CD4-positive, CD25-positive, alpha-beta regulatory T cell (primary cell): ENCODE measurements at regions not wholly inside any gene's neighbourhood (a gene's known extent, or its start where the extent isn't known, plus 50 kb on each side); places are given as distances from the start of the nearest gene placed in this dataset.

Source experiments
- ATAC-seq, 2 donors: fragments of 150-1000 bp; cut with Tn5 transposase; one replicate each; pipeline ENCODE4 v1.10.0; 2021; ENCODE audit warnings: low read depth in 2 of 2, moderate number of reproducible peaks in 2 of 2, moderate library complexity in 1 of 2
- DNase-seq, 3 donors: peaks; one replicate each; pipeline versions ENCODE4 v3.0.0 to v3.0.0-alpha.2; 2012 to 2022; ENCODE audit warnings: mixed read lengths in 1 of 3
- H3K27ac ChIP-seq: one replicate; pipeline ENCODE4 v1.7.0; 2013; ENCODE audit warnings: mild to moderate bottlenecking, low read length; ENCODE audit not compliant: insufficient read depth, poor library complexity, severe bottlenecking
- H3K27me3 ChIP-seq: one replicate; pipeline ENCODE4 v1.7.0; 2013; ENCODE audit warnings: low read length; ENCODE audit not compliant: control insufficient read depth, insufficient read depth
- H3K36me3 ChIP-seq: one replicate; pipeline ENCODE4 v1.7.0; 2013; ENCODE audit warnings: mild to moderate bottlenecking, low read length, moderate library complexity; ENCODE audit not compliant: control insufficient read depth, insufficient read depth
- H3K4me1 ChIP-seq: 2 replicates; pipeline ENCODE4 v1.7.0; 2013; ENCODE audit warnings: mild to moderate bottlenecking, low read length; ENCODE audit not compliant: insufficient read depth, control insufficient read depth, poor library complexity, severe bottlenecking
- H3K4me3 ChIP-seq: one replicate; pipeline ENCODE4 v1.7.0; 2013; ENCODE audit warnings: low read depth, mild to moderate bottlenecking, low read length, moderate library complexity
- H3K9me3 ChIP-seq, 2 experiments: 1 replicate in 1 of 2; 2 replicates in 1 of 2; pipeline ENCODE4 v1.7.0; 2013; ENCODE audit warnings: low read length in 2 of 2, mild to moderate bottlenecking in 1 of 2, moderate library complexity in 1 of 2; ENCODE audit not compliant: control insufficient read depth in 2 of 2
- H3K27ac Mint-ChIP-seq, 3 donors: one replicate each; pipeline ENCODE4 v1.8.0; 2020 to 2022; ENCODE audit warnings: mild to moderate bottlenecking in 3 of 3, mixed read lengths in 3 of 3, moderate library complexity in 2 of 3
- H3K27me3 Mint-ChIP-seq: one replicate; pipeline ENCODE4 v1.8.0; 2022; ENCODE audit warnings: mild to moderate bottlenecking, mixed read lengths
- H3K36me3 Mint-ChIP-seq: one replicate; pipeline ENCODE4 v1.8.0; 2020; ENCODE audit warnings: mixed read lengths
- H3K4me1 Mint-ChIP-seq, 4 donors: one replicate each; pipeline ENCODE4 v1.8.0; 2020 to 2022; ENCODE audit warnings: mixed read lengths in 4 of 4, mild to moderate bottlenecking in 1 of 4
- H3K4me3 Mint-ChIP-seq, 4 donors: one replicate each; pipeline ENCODE4 v1.8.0; 2020 to 2022; ENCODE audit warnings: mild to moderate bottlenecking in 4 of 4, mixed read lengths in 4 of 4, moderate library complexity in 3 of 4
- H3K9me3 Mint-ChIP-seq, 7 donors: one replicate each; pipeline ENCODE4 v1.8.0; 2020 to 2022; ENCODE audit warnings: mixed read lengths in 7 of 7, mild to moderate bottlenecking in 3 of 7, moderate library complexity in 2 of 7

DNA sequence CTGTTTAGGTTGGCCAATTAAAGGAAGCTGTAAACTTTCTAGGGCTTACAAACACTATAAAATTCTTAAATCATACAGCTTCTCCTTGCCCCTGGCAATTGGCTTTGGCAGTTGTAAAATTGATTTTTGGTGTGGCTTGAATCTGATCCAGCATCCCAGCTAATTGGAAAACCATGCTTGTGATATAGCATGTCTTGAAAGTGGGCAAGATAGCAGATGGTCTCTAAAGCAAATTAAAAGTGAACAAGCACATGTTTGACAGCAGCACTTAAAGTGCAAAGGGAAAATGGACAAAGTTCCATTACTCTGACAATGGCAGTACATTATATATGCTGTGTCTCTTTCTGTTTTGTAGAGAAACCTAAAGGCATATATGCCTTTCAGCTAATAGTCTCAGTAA is 302.9 kb upstream of the NXPH2 start:
- Mint-ChIP-seq H3K27ac (no peak overlapping the region), H3K36me3 (no peaks in the 10 kb centered on the region), H3K9me3 (peaks cover 3 to 9% (median 8%) of the 10 kb centered on the region in 7 donors), H3K4me1 (no peaks in the 10 kb centered on the region), H3K27me3 (no peaks in the 10 kb centered on the region), H3K4me3 (no peak overlapping the region)
- H3K27ac ChIP-seq: no peak overlapping the region
- H3K9me3 ChIP-seq: peaks cover 0 to 7% of the 10 kb centered on the region in 2 experiments
- no peaks in the 10 kb centered on the region for H3K36me3 ChIP-seq
- ATAC-seq (no peak), DNase-seq (no peak)
- no peaks in the 10 kb centered on the region for H3K4me1 ChIP-seq
- no peaks in the 10 kb centered on the region for H3K27me3 ChIP-seq
- no peak overlapping the region for H3K4me3 ChIP-seq

GRCh38 chr2:139080244-139080643 is 300.1 kb upstream of the NXPH2 start:
- peaks cover 0 to 4% (median 2%) of the 10 kb centered on the region in 7 donors for H3K9me3 Mint-ChIP-seq
- H3K4me3 Mint-ChIP-seq: no peak overlapping the region
- no peak overlapping the region for H3K27ac Mint-ChIP-seq
- no peaks in the 10 kb centered on the region for H3K36me3 ChIP-seq
- H3K4me3 ChIP-seq: no peak overlapping the region
- no peak for DNase-seq
- no peaks in the 10 kb centered on the region for H3K4me1 ChIP-seq
- ATAC-seq: no peak
- no peaks in the 10 kb centered on the region for H3K4me1 Mint-ChIP-seq
- no peak overlapping the region for H3K27ac ChIP-seq
- H3K27me3 ChIP-seq: no peaks in the 10 kb centered on the region
- peaks cover 0 to 7% of the 10 kb centered on the region in 2 experiments for H3K9me3 ChIP-seq
- no peaks in the 10 kb centered on the region for H3K36me3 Mint-ChIP-seq
- H3K27me3 Mint-ChIP-seq: no peaks in the 10 kb centered on the region

DNA sequence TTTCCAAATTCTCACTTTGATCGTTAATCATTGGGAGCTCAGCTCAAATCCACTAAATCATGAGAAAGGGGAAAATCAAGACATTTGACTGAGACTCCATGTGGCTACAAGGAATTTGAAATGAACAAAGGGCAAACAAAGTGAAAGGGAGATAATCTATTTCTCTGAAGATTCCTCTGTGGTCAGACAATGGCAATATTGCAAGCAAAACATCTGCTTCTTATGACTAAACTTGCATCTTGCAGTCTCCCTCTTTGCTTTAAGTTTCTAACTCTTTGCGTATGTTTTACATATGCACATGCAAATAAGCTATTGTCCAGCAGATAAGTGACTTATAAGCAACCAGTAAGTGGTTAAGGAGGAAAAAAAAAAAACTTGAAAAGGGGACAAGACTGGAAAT is 299.1 kb upstream of the NXPH2 start:
- no peaks in the 10 kb centered on the region for H3K36me3 Mint-ChIP-seq
- no peak for ATAC-seq
- no peaks in the 10 kb centered on the region for H3K4me1 Mint-ChIP-seq
- H3K4me3 Mint-ChIP-seq: no peak overlapping the region
- Histone ChIP-seq H3K36me3 (no peaks in the 10 kb centered on the region), H3K27ac (no peak overlapping the region), H3K9me3 (peaks cover 0 to 7% of the 10 kb centered on the region in 2 experiments), H3K4me1 (no peaks in the 10 kb centered on the region), H3K27me3 (no peaks in the 10 kb centered on the region), H3K4me3 (no peak overlapping the region)
- peaks cover 0 to 3% (median 2%) of the 10 kb centered on the region in 7 donors for H3K9me3 Mint-ChIP-seq
- no peak for DNase-seq
- no peaks in the 10 kb centered on the region for H3K27me3 Mint-ChIP-seq
- H3K27ac Mint-ChIP-seq: no peak overlapping the region

DNA sequence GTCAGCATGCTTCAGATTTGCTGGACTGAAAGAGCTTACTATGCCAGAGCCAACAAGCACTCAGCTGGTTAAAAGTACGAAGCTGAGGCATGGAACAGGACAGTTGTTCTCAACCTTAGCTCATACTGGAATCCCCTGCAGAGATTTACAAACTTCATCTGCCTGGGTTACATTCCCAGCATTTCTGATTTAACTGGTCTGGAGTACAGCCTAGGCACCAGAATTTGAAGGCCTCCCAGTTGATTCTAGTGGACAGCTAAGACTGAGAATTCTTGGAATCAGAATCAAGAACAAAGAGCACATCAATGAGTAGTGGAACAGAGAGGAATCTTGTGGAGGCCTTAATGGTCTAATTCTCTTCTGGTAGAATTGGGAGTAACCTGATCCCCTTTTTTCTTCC is 298.2 kb upstream of the NXPH2 start:
- no peaks in the 10 kb centered on the region for H3K36me3 ChIP-seq
- DNase-seq (no peak), ATAC-seq (no peak)
- Mint-ChIP-seq H3K9me3 (peaks cover 0 to 4% (median 2%) of the 10 kb centered on the region in 7 donors), H3K27ac (no peak overlapping the region), H3K4me3 (no peak overlapping the region), H3K27me3 (no peaks in the 10 kb centered on the region), H3K4me1 (no peaks in the 10 kb centered on the region), H3K36me3 (no peaks in the 10 kb centered on the region)
- peaks cover 0 to 7% of the 10 kb centered on the region in 2 experiments for H3K9me3 ChIP-seq
- H3K27ac ChIP-seq: no peak overlapping the region
- no peaks in the 10 kb centered on the region for H3K4me1 ChIP-seq
- no peak overlapping the region for H3K4me3 ChIP-seq
- no peaks in the 10 kb centered on the region for H3K27me3 ChIP-seq

DNA sequence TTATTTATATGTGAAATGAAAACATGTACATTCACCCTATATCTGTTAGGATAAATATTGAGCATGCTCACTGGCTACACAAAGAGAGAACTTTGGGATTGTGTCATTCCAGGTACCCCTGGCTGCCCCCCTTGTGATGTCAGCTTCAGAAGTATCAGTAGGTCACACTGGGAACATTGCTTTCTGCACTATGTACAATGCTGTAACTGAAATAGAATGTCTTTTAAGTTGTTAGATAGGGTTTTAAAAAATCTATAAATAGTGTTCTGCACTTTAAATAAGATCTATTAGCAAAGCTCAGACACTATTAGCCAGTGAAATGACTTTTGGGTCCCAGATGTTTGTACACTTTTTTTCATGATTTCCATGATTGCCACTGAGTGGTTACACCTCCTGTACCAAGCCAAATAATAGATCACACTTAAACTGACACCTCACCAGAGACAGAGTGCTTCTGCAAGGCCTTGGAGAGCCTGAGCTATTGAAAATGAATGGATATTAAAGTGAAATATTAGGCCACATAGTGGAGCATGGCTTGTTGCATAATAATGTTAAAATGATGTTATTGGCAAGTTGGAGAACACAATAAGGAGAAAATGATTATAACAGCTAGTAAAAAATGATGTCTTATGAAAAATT is 297.0 kb upstream of the NXPH2 start:
- no peaks in the 10 kb centered on the region for H3K27me3 ChIP-seq
- H3K4me3 ChIP-seq: no peak overlapping the region
- no peaks in the 10 kb centered on the region for H3K36me3 ChIP-seq
- H3K9me3 ChIP-seq: peaks cover 0 to 7% of the 10 kb centered on the region in 2 experiments
- H3K27ac Mint-ChIP-seq: no peak overlapping the region
- H3K27me3 Mint-ChIP-seq: no peaks in the 10 kb centered on the region
- H3K27ac ChIP-seq: no peak overlapping the region
- no peaks in the 10 kb centered on the region for H3K36me3 Mint-ChIP-seq
- no peaks in the 10 kb centered on the region for H3K4me1 ChIP-seq
- H3K4me1 Mint-ChIP-seq: no peaks in the 10 kb centered on the region
- peaks cover 0 to 4% (median 2%) of the 10 kb centered on the region in 7 donors for H3K9me3 Mint-ChIP-seq
- no peak overlapping the region for H3K4me3 Mint-ChIP-seq
- ATAC-seq (no peak), DNase-seq (no peak)

DNA sequence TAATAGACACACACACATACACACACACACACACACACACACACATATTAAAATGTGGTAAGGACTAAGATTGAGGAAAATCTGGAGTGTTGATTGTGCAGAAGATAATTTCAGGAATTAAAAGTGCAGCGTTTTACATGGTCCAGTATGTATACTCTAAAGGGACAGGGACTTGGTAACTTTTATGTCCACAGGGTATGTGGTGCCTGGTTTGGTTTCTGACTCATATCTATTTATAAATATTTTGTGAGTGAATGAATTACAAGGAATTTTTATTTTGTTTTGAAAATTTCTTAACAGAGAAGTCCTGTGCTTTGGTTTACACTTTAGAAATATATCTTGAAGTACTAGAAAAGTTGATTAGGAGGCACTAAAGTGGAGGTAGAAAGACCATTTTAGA is 287.7 kb upstream of the NXPH2 start:
- H3K4me1 ChIP-seq: no peaks in the 10 kb centered on the region
- H3K9me3 Mint-ChIP-seq: peaks cover 0 to 8% (median 2%) of the 10 kb centered on the region in 7 donors
- no peak overlapping the region for H3K4me3 Mint-ChIP-seq
- no peak overlapping the region for H3K27ac ChIP-seq
- H3K27ac Mint-ChIP-seq: no peak overlapping the region
- no peak overlapping the region for H3K4me3 ChIP-seq
- no peaks in the 10 kb centered on the region for H3K27me3 ChIP-seq
- H3K36me3 Mint-ChIP-seq: no peaks in the 10 kb centered on the region
- ATAC-seq (no peak), DNase-seq (no peak)
- H3K36me3 ChIP-seq: no peaks in the 10 kb centered on the region
- no peaks in the 10 kb centered on the region for H3K4me1 Mint-ChIP-seq
- H3K27me3 Mint-ChIP-seq: no peaks in the 10 kb centered on the region
- H3K9me3 ChIP-seq: no peaks in the 10 kb centered on the region

DNA sequence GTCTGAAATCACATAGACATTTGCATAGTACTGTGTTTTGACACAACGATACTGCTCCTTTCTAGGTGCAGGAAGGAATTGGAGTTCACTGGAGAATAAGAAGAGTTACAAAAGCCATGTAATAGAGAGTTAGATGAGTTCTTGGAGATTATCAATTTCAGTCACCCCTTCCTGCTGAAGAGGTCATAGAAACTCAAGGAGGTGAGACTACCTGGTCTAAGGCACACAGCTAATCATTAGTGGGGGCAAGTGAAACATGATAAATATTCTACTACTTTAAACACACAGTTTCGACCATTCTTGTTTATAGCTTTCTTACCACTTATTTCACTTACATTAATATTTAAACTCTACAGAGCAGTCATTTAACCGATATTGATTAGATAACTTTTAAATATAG is 286.9 kb upstream of the NXPH2 start:
- no peaks in the 10 kb centered on the region for H3K36me3 Mint-ChIP-seq
- no peak for DNase-seq
- no peaks in the 10 kb centered on the region for H3K27me3 ChIP-seq
- no peaks in the 10 kb centered on the region for H3K27me3 Mint-ChIP-seq
- no peak overlapping the region for H3K27ac ChIP-seq
- no peak for ATAC-seq
- no peaks in the 10 kb centered on the region for H3K4me1 Mint-ChIP-seq
- no peak overlapping the region for H3K27ac Mint-ChIP-seq
- H3K9me3 ChIP-seq: no peaks in the 10 kb centered on the region
- no peaks in the 10 kb centered on the region for H3K36me3 ChIP-seq
- peaks cover 0 to 8% (median 3%) of the 10 kb centered on the region in 7 donors for H3K9me3 Mint-ChIP-seq
- no peaks in the 10 kb centered on the region for H3K4me1 ChIP-seq
- no peak overlapping the region for H3K4me3 Mint-ChIP-seq
- H3K4me3 ChIP-seq: no peak overlapping the region

DNA sequence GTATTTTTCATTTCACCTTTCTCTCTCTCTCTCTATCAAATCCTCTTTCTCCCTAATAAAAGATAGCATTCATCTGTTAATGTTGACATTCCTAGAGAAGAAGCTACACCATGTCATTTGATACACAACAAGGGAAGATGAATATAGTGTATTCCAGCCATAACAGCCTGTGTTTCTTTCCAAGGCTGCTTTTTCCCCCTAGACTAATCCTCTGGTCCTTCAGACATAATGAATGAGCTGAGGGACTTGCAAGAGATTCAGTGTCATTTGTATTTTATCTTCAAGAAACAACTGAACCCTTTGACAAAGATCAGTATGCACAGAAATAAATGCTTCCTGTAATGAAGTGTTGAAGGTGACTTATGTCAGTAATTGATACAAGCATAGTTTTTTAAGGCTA is 284.0 kb upstream of the NXPH2 start:
- H3K9me3 Mint-ChIP-seq: peaks cover 0 to 11% (median 4%) of the 10 kb centered on the region in 7 donors
- ATAC-seq: no peak

More for the DNA sequence above, 284.0 kb upstream of the NXPH2 start:
- Mint-ChIP-seq H3K27ac (no peak overlapping the region), H3K36me3 (no peaks in the 10 kb centered on the region), H3K27me3 (no peaks in the 10 kb centered on the region), H3K4me1 (no peaks in the 10 kb centered on the region), H3K4me3 (no peak overlapping the region)
- Histone ChIP-seq H3K4me1 (no peaks in the 10 kb centered on the region), H3K36me3 (no peaks in the 10 kb centered on the region), H3K27ac (no peak overlapping the region), H3K9me3 (no peaks in the 10 kb centered on the region), H3K4me3 (no peak overlapping the region), H3K27me3 (no peaks in the 10 kb centered on the region)
- no peak for DNase-seq
